ENCODE measurements at regions not wholly inside any gene's neighbourhood (a gene's known extent, or its start where the extent isn't known, plus 50 kb on each side); places are given as distances from the start of the nearest gene placed in this dataset.
"Not testable (repeated sequence)": the region's sequence is repeated elsewhere in the genome, so short reads cannot be mapped to it uniquely, and the experiment has no call there.

DNA sequence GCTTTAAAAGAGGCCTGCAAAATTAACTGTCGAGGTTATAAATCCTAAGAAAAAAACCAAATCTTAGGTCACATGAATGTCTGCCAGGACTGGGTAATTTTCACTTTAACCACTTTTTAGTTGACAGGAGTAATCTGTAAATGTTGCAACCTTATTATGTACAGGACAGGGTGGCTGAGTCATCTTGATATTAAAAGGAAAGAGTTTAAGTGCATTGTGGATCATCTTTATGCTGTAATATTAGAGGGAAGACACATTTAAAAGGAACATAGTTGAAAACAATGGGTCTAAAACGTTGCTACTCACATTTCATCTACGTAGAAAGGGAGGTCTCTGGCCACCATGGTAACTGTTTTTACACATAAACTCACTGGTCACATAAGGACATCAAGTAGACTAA lies 115.5 kb downstream of the LSMEM1 start:
- DNase-seq = no peak

DNA sequence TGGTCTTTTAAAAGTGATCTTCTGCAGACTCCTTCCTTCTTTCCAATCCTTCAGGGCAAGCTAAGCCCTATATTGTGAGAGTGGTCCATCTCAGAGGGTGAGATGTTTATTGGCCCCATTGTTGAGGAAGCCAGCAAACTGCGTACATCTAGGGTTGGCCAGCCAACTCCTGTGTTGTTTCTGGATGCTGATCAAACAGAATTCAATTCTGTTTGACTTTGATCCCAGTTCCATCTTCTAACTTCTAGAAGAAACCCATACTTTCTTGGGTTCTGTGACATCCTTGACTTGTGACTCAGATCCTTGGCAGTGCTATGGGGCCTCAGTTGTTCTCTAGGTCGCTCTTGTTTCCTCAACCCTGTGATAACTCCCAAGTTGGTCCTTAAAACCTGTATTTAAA lies 116.2 kb downstream of the LSMEM1 start:
- DNase-seq = no peak

DNA sequence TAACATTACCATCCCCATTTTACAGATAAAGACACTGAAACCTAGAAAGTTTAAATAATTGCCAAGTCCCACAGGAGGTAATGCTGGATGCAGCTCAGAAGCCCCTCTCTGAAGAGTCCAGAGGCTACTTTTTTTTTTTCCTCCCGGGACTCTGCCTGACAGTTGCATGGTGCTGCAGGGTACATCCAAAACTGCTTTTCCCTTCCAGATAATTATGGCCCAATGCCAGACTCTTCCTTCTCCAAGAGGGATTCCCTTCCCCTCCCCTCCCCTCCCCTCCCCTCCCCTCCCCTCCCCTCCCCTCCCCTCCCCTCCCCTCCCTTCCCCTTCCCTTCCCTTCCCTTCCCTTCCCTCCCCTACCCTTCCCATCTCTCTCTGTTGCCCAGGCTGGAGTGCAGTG lies 122.9 kb downstream of the LSMEM1 start:
- DNase-seq = no peak

DNA sequence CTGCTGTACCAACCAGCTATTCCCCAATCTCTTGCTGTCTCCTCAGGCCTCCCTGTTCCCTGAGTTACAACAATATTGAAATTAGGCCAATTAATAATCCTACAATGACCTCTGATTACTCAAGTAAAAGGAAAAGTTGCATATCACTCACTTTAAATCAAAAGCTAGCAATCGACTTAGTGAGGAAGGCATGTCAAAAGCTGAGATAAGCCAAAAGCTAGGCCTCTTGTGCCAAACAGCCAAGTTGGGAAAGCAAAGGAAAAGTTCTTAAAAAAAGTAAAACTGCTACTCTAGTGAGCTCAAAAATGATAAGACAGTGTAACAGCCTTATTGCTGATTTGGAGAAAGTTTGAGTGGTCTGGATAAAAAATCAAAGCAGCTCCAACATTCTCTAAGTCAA lies 129.8 kb downstream of the LSMEM1 start:
- no peak for DNase-seq

DNA sequence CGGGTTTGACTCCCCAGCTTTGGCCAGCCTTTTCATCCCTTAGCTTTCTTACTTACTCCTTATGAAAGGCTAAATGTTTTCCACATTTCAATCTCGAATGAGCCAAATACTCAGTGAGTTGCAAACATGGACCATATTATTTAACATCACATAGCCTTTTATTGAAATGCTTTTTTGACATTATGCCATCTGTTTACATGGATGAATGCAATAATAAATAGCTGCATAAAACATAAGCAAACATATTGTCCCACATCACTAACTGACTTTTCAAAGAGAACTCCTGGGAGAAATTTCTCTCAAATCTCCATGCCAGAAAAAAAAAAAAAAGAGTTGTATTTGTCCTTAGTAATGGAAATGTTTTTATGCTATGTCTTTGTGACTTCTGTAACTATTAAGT lies 134.9 kb downstream of the LSMEM1 start:
- no peak for DNase-seq

DNA sequence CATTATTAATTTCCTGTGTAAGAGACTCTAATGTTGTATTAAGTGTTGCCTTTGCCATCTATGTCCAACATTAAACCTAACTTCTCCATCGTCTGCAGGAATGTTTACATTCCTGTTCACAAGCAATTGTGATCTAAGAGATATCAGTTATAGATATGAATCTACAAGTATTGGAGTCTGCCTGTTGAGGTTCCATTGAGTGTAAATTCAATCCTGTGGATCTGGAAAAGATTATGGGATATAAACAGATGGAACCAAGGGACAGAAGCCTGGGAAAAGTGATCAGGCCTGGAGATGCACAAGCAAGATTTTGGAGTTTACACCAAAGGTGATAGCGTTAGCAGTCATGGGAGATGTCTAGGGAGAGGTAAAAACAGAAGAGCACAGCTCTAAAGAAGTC lies 135.5 kb downstream of the LSMEM1 start:
- DNase-seq = no peak

DNA sequence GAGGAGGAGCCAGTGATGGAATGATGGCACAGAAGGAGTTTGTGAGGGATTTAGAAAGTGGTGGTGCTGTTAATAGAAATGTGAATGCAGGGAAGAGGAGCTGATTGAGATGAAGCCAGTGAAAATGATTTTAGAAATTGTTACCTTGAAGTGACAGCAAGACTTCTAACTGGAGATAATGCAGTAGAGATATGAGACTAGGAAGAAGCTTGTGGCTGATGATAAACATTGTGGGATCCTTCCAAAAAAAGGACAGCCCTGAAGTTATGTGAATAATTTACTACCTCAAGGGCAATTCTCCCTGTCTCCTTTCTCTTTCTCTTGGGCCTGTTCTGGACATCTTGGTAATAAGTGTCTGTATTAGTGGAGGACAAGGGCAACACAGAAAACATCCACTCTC lies 138.6 kb downstream of the LSMEM1 start:
- no peak for DNase-seq

DNA sequence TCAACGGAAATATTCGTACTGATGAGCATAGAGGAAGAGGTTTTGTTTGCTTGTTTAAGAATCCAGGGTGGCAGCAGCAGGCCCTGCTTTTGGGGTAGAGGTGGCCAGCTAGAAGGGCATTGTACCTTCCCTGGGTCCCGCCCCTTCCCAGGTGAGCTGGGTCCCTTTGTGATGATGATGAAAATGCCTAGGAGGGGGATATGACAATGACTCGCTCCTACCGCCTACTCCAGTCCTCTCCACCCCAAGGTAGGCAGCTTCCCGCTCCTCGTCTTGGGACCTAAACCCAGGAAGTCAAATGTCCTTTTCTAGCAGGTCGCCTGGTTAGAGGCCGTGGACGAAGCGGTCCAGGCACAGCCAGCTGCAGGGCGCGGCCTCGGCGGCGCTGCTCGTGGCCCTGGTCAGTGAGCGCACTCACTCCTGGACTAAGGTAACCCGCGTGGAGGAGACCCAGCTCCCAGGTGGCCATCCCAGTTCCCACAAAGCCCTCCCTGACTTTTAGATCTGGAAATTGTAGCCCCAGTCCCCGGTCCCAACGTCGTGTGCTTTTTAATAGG lies 141.4 kb downstream of the LSMEM1 start:
- DNase-seq = no peak

DNA sequence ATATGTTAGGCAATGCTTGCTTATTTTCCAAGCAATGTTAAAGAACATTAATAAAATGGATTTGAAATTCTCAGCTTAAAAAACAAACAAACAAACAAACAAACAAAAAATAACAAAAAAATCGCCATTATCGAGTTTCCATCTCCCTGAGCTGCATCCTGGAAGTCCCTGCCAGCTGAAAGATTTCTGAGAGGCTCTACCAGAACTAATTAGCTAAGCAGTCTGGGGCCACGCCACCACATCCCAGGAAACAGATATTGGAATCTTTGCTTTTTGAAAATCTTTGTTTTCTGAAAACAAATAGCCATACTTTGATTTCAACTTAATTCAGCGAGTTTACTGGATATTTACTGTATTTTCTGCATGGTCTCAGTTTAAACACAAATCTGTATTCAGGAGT lies 143.6 kb downstream of the LSMEM1 start:
- DNase-seq = no peak

DNA sequence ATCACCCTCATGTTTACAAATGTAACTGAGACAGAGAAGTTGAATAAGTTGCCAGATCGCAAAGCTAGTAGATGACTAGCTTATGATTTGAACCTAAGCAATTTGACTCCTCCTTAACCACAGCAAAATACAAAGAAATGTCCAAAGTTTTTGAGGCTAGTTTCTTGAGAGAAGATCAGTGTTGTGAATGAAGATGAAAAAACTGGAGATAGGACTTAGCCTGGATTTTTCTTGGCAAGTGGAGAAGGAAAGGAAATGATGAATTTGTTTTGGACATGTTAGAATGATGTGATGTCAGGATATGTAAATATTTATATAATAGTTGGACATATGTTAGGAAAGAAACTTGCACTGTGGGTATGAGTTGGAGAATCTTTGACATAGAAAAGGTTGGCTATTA lies 149.8 kb downstream of the LSMEM1 start:
- no peak for DNase-seq

DNA sequence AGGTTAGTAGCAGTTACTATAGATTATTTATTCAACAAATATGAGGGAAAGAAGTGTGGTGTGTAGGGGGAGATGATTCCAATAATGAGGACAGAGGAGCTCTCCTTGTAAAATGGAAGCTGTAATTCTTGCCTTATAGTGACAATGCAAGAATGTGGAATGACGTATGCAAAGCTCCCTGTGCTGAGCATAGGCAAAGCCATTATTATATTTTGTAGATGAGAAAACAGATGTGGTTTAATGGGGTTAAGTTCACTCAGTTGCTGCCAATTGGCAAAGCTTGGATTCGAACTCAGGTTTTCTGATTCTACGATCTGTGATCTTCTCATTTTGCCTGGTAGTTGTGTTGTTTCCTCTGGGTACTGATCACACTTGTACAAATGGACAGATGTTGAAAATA lies 153.3 kb downstream of the LSMEM1 start:
- DNase-seq = no peak

DNA sequence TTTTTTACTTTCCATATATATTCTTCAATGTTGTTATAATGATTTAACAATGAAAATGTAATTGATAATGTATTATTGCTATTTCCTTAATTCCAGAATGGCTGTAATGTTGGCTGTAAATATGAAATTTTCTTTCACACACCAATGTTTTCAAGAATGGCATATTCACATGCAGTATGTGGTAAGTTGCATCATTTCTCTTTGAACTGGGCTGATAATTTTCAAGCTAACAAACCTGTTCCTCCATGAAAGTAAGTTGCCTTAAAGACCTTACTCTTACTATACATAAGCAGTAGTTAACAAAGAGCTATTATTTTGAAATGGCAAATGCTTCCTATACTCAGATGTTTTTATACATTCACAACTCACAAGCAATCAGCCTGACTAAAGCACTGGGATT lies 154.5 kb downstream of the TMEM168 start:
- DNase-seq = no peak

DNA sequence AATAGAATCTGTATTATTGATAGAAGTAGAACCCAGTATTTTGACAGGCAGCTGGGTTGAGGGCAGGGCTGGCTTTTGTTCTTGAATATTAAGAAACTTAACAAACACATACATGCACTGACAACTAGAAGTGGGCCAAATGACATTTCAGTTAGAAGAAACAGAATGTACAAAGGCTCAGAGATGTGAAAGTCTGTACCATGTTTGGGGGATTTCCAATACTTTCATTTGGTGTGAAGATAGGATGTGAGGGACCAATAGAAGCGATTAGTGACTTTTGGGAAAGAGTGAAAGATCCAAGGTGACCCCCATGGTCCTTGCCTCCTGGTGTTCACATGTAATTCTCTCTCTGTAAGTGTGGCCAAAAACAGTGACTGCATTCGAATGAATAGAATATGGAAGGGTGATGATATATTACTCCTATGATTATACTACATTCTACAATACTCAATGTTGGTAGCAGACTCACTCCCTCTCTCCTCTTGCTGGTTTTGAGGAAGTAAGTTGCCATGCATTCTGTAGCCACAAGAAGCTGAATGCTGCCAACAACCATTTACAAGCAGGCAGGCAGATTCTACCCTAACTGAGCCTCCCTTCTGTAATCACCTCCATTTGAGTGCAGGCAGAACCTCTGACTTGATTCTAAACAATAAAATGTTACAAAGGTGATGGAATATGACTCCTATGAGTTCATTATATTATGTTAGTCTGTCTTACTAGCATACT lies 151.4 kb downstream of the TMEM168 start:
- DNase-seq = no peak

DNA sequence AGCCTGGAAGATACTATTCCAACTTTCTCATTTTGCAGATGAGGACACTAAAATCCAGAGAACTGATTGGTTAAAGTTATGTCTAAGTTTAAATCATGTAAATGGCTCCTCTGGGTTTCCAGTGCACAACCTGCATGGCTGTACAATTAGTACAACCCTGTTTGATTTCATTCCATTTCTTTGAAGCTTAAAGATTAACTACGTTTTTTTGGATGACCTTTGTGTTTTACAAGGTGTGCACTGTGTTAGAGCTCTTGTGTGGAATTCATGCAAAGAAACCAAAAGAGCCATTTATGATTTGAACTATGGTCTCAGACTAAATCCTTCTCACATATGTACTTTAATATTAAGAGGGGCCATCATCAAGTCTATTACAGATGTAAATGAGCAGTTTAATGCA lies 149.5 kb downstream of the TMEM168 start:
- no peak for DNase-seq

DNA sequence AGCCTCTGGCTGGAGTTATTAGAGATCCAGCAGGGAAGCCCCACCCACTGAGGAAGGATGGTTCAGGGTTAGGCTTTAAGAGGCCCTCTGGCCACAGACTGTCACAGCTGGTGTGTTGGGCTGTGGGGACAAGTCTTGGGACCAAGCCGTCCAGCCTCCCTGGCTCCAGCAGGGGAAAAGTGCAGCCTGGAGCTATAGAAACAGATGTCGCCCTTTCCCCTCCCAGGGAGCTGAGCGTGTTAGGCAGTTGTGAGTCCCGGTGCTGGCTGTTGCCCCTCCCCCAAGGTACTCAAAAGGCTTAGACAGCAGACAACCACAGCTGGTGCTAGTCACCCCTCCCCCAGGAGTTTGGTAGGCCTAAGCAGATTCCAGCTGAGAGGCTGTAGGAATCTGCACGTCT lies 143.4 kb downstream of the TMEM168 start:
- DNase-seq = no peak

DNA sequence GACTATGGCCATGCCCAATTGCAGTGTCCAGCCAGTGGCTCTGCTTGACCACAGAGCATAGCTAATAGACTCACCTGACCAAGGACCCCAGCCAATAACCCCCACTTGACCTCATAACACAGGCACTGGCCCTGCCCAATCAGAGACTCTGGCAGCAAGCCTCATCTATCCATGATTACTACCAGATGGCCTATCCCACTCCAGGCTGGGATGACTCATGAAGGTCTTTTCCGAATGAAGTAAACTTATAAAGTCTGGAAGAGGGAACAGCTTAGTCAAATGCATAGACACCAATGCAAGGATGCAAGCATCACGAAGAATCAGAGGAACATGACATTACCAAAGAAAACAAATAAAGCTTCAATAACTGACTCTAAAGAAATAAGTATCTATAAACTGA lies 141.4 kb downstream of the TMEM168 start:
- no peak for DNase-seq

DNA sequence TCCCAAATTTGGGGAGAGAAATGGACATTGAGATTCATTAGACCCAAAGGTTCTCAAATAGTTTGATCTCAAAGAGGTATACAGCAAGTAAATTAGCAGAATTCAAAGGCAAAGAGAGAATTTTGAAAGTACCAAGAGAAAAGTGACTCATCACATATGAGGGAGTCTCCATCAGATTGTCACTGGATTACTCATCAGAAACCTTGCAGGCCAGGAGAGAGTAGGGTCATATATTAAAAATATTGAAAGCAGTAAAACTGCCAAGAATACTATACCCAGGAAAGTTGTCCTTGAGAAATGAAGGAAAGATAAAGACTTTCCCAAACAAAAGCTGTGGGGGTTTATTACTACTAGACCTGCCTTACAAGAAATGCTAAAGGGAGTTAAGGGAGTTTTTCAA lies 140.6 kb downstream of the TMEM168 start:
- no peak for DNase-seq

DNA sequence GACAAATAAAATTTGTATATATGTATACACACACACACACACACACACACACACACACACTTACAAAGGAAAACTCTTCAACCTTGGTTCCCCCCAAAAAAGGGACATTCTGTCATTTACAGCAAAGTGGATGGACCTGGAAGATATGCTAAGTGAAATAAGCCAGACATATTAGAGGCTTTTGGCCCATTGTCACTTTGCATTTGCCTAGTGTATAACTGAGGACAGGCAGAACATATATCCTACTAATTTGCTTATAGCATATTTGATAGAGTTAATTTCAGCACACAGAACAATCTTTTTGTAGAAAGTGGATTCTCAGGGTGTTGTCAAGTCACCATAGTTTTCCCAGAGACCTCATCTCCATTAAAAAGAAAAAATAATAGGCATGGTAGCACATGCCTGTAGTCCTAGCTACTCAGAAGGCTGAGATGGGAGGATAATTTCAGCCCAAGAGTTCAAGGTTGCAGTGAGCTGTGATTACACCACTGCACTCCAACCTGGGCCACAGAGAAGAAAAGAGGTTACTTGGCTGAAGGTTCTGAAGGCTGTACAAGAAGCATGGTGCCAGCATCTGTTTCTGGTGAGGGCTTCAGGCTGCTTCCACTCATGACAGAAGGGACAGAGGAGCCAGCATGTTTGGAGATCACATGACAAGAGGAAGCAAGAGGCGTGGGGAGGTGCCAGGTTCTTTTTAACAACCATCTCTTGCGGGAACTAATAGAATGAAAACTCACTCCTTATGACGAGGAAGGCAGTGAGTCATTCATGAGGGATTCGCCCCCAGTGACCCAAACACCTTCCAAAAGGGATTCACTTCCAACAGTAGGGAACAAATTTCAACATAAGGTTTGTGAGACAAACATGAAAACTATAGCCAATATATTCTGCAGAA lies 135.6 kb downstream of the TMEM168 start:
- no peak for DNase-seq

DNA sequence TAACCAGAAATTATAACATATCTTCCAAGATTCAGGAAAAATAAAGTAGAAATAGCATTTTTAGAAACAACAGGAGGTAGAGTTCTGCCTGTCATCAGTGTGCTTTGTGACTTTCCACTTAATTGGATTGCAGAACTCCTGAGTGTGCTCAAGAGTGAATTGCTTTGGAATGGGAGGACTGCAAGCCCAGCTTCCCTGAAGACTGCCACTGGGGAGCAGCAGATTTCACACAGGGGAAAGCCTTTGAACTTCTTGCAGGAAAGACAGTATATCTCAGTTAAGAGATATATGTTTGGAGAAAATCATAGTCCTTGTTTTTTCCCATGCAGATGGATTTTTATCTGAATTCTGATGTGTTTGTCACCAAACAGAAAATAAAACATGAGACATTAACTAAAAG lies 124.5 kb downstream of the TMEM168 start:
- no peak for DNase-seq

DNA sequence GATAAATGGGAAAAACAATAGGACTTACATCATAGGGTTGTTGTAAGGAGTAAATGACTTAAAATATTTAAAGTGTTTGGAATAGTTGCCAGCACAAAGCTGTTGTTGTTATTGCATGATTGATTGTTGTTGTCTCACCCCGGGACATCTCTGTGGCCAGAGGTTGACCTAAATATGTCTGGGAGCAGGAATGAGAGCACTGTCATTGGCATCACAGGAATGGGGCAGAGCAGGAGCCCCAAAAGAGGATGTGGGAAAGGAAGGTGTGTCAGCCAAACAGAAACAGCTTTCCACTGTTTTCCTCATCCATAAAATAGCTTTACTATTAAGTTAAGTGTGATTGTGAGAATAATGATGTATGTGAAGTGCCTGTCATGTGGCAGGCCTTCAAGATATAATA lies 121.6 kb downstream of the TMEM168 start:
- no peak for DNase-seq

DNA sequence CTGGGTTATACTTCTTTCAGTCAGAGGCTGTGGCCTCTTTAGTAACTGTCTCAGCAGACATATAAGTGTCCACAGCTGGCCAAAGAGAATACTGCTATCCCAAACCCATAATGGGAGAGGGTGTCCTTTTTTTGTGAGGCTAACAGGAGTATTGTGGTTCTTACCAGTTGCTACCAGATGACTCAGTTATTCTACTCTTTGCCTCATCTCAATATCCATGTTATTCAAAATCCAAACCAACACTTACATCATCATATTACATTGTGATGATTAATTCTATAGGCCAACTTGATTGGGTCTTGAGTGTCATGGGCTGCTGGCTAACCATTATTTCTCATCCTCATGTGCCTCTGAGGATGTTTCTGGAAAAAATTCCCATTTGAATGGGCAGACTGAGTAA lies 120.9 kb downstream of the TMEM168 start:
- no peak for DNase-seq

DNA sequence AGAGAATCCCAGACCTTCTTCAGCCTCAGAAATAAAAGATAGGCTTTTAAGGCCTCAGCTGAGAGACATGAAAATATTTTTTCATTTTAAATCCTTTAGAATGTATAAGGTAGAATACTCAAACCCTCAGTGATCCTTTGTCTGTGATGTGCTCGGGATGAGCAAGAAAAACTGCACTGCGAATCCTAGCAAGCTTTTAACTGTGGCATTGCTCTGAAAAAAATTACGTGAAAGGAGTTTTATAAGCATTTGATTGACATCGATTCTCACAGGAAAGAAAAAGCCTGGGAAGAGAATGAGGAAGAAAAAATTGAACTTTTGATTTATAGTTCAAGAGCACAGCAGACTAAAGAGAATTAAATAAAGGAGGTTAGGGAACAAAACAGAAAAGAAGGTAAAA lies 120.0 kb downstream of the TMEM168 start:
- no peak for DNase-seq

DNA sequence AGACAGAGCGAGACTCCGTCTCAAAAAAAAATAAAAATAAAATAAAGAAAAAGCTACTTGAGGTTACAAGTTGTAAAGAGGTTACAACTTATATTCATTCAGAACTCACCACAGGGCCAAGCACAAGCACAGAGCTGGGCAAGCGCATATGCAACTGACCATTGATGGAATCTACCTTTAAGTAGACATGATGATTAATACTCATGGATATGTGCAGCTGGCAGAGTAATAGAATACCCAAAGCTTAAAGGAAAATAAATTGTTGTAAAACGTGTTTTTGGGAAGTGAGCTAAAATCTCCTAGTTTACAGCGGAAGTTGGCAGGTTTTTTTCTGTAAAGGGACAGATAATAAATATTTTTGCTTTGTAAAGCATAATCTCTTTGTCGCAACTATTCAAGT lies 111.6 kb downstream of the TMEM168 start:
- DNase-seq = no peak

DNA sequence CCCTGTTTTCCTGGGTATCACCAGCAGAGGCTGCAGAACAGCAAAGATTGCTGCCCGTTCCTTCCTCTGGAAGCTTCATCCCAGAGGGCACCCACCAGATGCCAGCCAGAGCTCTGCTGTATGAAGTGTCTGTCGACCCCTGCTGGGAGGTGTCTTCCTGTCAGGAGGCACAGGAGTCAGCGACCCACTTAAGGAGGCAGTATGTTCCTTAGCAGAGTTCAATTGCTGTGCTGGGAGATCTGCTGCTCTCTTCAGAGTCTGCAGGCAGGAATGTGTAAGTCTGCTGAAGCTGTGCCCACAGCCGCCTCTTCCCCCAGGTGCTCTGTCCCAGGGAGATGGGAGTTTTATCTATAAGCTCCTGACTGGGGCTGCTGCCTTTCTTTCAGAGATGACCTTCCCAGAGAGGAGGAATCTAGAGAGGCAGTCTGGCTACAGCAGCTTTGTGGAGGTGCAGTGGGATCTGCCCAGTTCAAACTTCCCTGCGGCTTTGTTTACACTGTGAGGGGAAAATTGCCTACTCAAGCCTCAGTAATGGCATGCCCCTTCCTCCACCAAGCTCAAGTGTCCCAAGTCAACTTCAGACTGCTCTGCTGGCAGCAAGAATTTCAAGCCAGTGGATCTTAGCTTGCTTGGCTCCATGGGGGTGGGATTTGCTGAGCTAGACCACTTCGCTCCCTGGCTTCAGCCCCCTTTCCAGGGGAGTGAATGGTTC lies 100.6 kb downstream of the TMEM168 start:
- DNase-seq = not testable (repeated sequence)
